Liver (tissue), 8 donors: ENCODE measurements at regions not wholly inside any gene's neighbourhood (a gene's known extent, or its start where the extent isn't known, plus 50 kb on each side); places are given as distances from the start of the nearest gene placed in this dataset.

Experiments used
- DNase-seq: peaks from one replicate; pipeline ENCODE4 v3.0.0-alpha.2; 2017; ENCODE audit warnings: low spot score
- H3K27ac ChIP-seq, 2 donors: one replicate each; pipeline ENCODE4 v1.7.0; 2013; ENCODE audit warnings: inconsistent platforms in 2 of 2, low read length in 2 of 2, control low read depth in 1 of 2, low read depth in 1 of 2, mild to moderate bottlenecking in 1 of 2
- H3K27me3 ChIP-seq, 4 donors: one replicate each; pipeline versions ENCODE4 v1.6.1 to v1.7.0; 2013; ENCODE audit warnings: low read length in 3 of 4, inconsistent platforms in 1 of 4, mild to moderate bottlenecking in 1 of 4, moderate library complexity in 1 of 4; ENCODE audit not compliant: control insufficient read depth in 4 of 4, insufficient read depth in 4 of 4
- H3K36me3 ChIP-seq, 4 donors: one replicate each; pipeline versions ENCODE4 v1.6.1 to v1.7.0; 2013; ENCODE audit warnings: low read length in 3 of 4, mild to moderate bottlenecking in 3 of 4, low read depth in 1 of 4, moderate library complexity in 1 of 4; ENCODE audit not compliant: control insufficient read depth in 4 of 4, insufficient read depth in 3 of 4
- H3K4me1 ChIP-seq, 4 donors: one replicate each; pipeline versions ENCODE4 v1.6.1 to v1.7.0; 2013; ENCODE audit warnings: low read length in 3 of 4, mild to moderate bottlenecking in 3 of 4, moderate library complexity in 1 of 4; ENCODE audit not compliant: control insufficient read depth in 4 of 4, insufficient read depth in 4 of 4
- H3K4me3 ChIP-seq, 3 donors: one replicate each; pipeline versions ENCODE4 v1.6.1 to v1.7.0; 2013; ENCODE audit warnings: low read length in 3 of 3, control low read depth in 1 of 3, low read depth in 1 of 3, mild to moderate bottlenecking in 1 of 3
- H3K9ac ChIP-seq, 2 donors: one replicate each; pipeline ENCODE4 v1.7.0; 2013; ENCODE audit warnings: low read length in 2 of 2, mild to moderate bottlenecking in 2 of 2, moderate library complexity in 2 of 2, control low read depth in 1 of 2, low read depth in 1 of 2
- H3K9me3 ChIP-seq, 4 donors: one replicate each; pipeline versions ENCODE4 v1.6.1 to v1.7.0; 2013; ENCODE audit warnings: low read length in 3 of 4; ENCODE audit not compliant: control insufficient read depth in 4 of 4
- EGR1 ChIP-seq, 2 donors: IDR thresholded peaks; 2 replicates each; pipeline ENCODE4 v1.6.1; 2016 to 2018; ENCODE audit warnings: antibody characterized with exemption in 2 of 2, low read depth in 2 of 2
- FOXA1 ChIP-seq: IDR thresholded peaks from 2 replicates; pipeline ENCODE4 v1.6.1; 2016; ENCODE audit warnings: antibody characterized with exemption
- FOXA2 ChIP-seq: IDR thresholded peaks from 2 replicates; pipeline ENCODE4 v1.6.1; 2016; ENCODE audit warnings: antibody characterized with exemption
- GABPA ChIP-seq, 2 donors: IDR thresholded peaks in 1 of 2; conservative IDR thresholded peaks in 1 of 2; 2 replicates each; pipeline ENCODE4 v1.6.1; 2016; ENCODE audit warnings: antibody characterized with exemption in 2 of 2, mild to moderate bottlenecking in 1 of 2, moderate library complexity in 1 of 2
- HNF4A ChIP-seq, 2 donors: conservative IDR thresholded peaks; 2 replicates each; pipeline ENCODE4 v1.6.1; 2016; ENCODE audit warnings: antibody characterized with exemption in 2 of 2, mild to moderate bottlenecking in 2 of 2
- HNF4G ChIP-seq: IDR thresholded peaks from 2 replicates; pipeline ENCODE4 v1.6.1; 2016; ENCODE audit warnings: antibody characterized with exemption
- JUND ChIP-seq, 2 donors: IDR thresholded peaks; 2 replicates each; pipeline ENCODE4 v1.6.1; 2016; ENCODE audit warnings: antibody characterized with exemption in 2 of 2
- MAX ChIP-seq: IDR thresholded peaks from 2 replicates; pipeline ENCODE4 v1.6.1; 2016; ENCODE audit warnings: antibody characterized with exemption
- NR2F2 ChIP-seq: IDR thresholded peaks from 2 replicates; pipeline ENCODE4 v1.6.1; 2016; ENCODE audit warnings: antibody characterized with exemption
- RAD21 ChIP-seq, 2 donors: IDR thresholded peaks; 2 replicates each; pipeline ENCODE4 v1.6.1; 2016; ENCODE audit warnings: antibody characterized with exemption in 2 of 2, mild to moderate bottlenecking in 2 of 2
- RXRA ChIP-seq, 2 donors: IDR thresholded peaks; 2 replicates each; pipeline ENCODE4 v1.6.1; 2017 to 2018; ENCODE audit warnings: antibody characterized with exemption in 2 of 2, mild to moderate bottlenecking in 1 of 2
- SP1 ChIP-seq: IDR thresholded peaks from 2 replicates; pipeline ENCODE4 v1.6.1; 2018; ENCODE audit warnings: antibody characterized with exemption, mild to moderate bottlenecking
- TAF1 ChIP-seq: conservative IDR thresholded peaks from 2 replicates; pipeline ENCODE4 v1.6.1; 2016; ENCODE audit warnings: antibody characterized with exemption, mild to moderate bottlenecking
- WGBS: extraction: QIAGEN DNeasy Blood & Tissue Kit; methylation state at CpG from one replicate; pipeline ENCODE4 v1.1.7; 2013; 5-methylcytosine and 5-hydroxymethylcytosine counted together
- TF ChIP-seq, protein P1 (sequence below): IDR thresholded peaks from 2 replicates; pipeline ENCODE4 v1.6.1; 2016; ENCODE audit warnings: antibody characterized with exemption, mild to moderate bottlenecking
- TF ChIP-seq, protein P2 (sequence below): fragments of 150-350 bp; IDR thresholded peaks from 2 replicates; pipeline ENCODE4 v1.5.1; 2017; ENCODE audit warnings: improper control_type of control experiment, low read depth, low read length; ENCODE audit not compliant: missing input control
- TF ChIP-seq, protein P3 (sequence below): IDR thresholded peaks from 2 replicates; pipeline ENCODE4 v1.6.1; 2016; ENCODE audit warnings: antibody characterized with exemption
- donor health status: healthy.
- donor health status: healthy.
- donor health status: healthy.
- donor health status: healthy.
- donor health status: healthy.

- H3K27me3 ChIP-seq, result peaks cover 0 to 8% (median 2%) of the 10 kb centered on the region in 4 donors
- TF ChIP-seq JUND (IDR thresholded peaks at IDR 0.05) (no peak), SP1 (no peak), FOXA2 (no peak), FOXA1 (no peak), HNF4G (no peak), TAF1 (no peak), EGR1 (IDR thresholded peaks at IDR 0.05; ENCODE audit: low read depth in 2 of 2) (no peak)
- TF ChIP-seq, protein P1, sequence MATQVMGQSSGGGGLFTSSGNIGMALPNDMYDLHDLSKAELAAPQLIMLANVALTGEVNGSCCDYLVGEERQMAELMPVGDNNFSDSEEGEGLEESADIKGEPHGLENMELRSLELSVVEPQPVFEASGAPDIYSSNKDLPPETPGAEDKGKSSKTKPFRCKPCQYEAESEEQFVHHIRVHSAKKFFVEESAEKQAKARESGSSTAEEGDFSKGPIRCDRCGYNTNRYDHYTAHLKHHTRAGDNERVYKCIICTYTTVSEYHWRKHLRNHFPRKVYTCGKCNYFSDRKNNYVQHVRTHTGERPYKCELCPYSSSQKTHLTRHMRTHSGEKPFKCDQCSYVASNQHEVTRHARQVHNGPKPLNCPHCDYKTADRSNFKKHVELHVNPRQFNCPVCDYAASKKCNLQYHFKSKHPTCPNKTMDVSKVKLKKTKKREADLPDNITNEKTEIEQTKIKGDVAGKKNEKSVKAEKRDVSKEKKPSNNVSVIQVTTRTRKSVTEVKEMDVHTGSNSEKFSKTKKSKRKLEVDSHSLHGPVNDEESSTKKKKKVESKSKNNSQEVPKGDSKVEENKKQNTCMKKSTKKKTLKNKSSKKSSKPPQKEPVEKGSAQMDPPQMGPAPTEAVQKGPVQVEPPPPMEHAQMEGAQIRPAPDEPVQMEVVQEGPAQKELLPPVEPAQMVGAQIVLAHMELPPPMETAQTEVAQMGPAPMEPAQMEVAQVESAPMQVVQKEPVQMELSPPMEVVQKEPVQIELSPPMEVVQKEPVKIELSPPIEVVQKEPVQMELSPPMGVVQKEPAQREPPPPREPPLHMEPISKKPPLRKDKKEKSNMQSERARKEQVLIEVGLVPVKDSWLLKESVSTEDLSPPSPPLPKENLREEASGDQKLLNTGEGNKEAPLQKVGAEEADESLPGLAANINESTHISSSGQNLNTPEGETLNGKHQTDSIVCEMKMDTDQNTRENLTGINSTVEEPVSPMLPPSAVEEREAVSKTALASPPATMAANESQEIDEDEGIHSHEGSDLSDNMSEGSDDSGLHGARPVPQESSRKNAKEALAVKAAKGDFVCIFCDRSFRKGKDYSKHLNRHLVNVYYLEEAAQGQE, result no peak
- H3K27ac ChIP-seq, result no peak overlapping the region
- no peaks in the 10 kb centered on the region for H3K36me3 ChIP-seq
- no peak for DNase-seq
- no peaks in the 10 kb centered on the region for H3K4me1 ChIP-seq
- H3K9me3 ChIP-seq, result no peaks in the 10 kb centered on the region
- H3K9ac ChIP-seq, result no peak overlapping the region
- no peak overlapping the region for H3K4me3 ChIP-seq
- WGBS, result 76% methylated on average over 10 of the region's 10 CpGs
Observed at GRCh38 chr17:79546386-79546785, 64.5 kb downstream of the RBFOX3 start.

GRCh38 chr17:79545251-79546005 lies 65.4 kb downstream of the RBFOX3 start:
- H3K36me3 ChIP-seq, result no peaks in the 10 kb centered on the region
- no peak overlapping the region for H3K4me3 ChIP-seq
- no peaks in the 10 kb centered on the region for H3K9me3 ChIP-seq
- H3K27me3 ChIP-seq, result peaks cover 0 to 8% (median 2%) of the 10 kb centered on the region in 4 donors
- no peaks in the 10 kb centered on the region for H3K4me1 ChIP-seq
- no peak for DNase-seq
- no peak for TF ChIP-seq HNF4G
- TF ChIP-seq, protein P2, sequence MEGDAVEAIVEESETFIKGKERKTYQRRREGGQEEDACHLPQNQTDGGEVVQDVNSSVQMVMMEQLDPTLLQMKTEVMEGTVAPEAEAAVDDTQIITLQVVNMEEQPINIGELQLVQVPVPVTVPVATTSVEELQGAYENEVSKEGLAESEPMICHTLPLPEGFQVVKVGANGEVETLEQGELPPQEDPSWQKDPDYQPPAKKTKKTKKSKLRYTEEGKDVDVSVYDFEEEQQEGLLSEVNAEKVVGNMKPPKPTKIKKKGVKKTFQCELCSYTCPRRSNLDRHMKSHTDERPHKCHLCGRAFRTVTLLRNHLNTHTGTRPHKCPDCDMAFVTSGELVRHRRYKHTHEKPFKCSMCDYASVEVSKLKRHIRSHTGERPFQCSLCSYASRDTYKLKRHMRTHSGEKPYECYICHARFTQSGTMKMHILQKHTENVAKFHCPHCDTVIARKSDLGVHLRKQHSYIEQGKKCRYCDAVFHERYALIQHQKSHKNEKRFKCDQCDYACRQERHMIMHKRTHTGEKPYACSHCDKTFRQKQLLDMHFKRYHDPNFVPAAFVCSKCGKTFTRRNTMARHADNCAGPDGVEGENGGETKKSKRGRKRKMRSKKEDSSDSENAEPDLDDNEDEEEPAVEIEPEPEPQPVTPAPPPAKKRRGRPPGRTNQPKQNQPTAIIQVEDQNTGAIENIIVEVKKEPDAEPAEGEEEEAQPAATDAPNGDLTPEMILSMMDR, result no peak
- no peak for TF ChIP-seq HNF4A (conservative IDR thresholded peaks at IDR 0.05)
- 69% methylated on average over 20 of the region's 20 CpGs for WGBS
- H3K27ac ChIP-seq, result no peak overlapping the region
- no peak overlapping the region for H3K9ac ChIP-seq

DNA sequence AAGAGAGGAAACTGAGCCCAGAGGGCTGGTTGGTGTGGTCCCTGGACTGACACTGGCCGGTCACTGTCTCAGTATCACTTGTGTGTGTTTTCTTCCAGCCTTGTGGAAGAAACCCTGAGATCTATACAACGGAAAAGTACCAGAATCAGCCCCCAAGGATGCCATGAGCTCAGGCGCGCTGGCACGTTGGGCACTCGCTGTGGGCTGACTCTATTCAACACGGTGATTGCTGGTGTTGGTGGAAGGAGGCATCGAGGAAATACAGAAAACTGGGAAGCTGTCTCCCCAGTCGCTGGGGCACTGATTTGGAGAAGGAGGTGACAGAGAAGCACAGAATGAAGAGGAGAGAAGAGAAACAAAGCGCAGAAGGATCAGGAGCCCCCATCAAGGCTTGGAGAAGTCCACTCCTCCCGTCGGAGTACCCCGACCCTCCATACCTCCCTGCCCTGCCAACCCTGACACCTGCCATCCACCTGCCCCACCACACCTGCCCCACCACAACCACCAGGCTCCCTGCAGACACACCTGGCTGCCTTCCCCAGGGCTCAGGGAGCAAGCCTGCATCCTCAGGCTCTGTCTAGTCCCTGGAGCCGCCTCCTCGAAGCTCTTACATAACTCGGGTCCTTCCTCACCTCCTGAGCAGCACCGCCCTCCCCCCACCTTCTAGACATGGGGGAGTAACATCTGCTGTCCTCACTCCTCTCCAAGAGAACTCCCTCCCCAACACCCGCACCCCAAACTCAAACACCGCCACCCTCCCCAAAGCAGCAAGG lies 66.5 kb downstream of the RBFOX3 start:
- H3K36me3 ChIP-seq, result no peaks in the 10 kb centered on the region
- 80% methylated on average over 19 of the region's 19 CpGs for WGBS
- H3K4me1 ChIP-seq, result no peaks in the 10 kb centered on the region
- no peak overlapping the region for H3K9ac ChIP-seq
- H3K27me3 ChIP-seq, result peaks cover 0 to 8% (median 2%) of the 10 kb centered on the region in 4 donors
- DNase-seq, result no peak
- no peak overlapping the region for H3K27ac ChIP-seq
- no peaks in the 10 kb centered on the region for H3K9me3 ChIP-seq
- H3K4me3 ChIP-seq, result no peak overlapping the region
- TF ChIP-seq NR2F2, result no peak
- TF ChIP-seq RXRA (IDR thresholded peaks at IDR 0.05), result no peak
- no peak for TF ChIP-seq HNF4G
- no peak for TF ChIP-seq JUND (IDR thresholded peaks at IDR 0.05)
- TF ChIP-seq, protein P1, result no peak
- no peak for TF ChIP-seq GABPA (IDR thresholded peaks at IDR 0.05 in 1 of 2, conservative IDR thresholded peaks at IDR 0.05 in 1 of 2)
- no peak for TF ChIP-seq RAD21 (IDR thresholded peaks at IDR 0.05)
- no peak for TF ChIP-seq FOXA2
- no peak for TF ChIP-seq MAX
- TF ChIP-seq, protein P3, sequence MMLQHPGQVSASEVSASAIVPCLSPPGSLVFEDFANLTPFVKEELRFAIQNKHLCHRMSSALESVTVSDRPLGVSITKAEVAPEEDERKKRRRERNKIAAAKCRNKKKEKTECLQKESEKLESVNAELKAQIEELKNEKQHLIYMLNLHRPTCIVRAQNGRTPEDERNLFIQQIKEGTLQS, result no peak
